SK-N-SH treated with all-trans-retinoic acid at 6 μM for 48 hours (cell line): ENCODE measurements at regions not wholly inside any gene's neighbourhood (a gene's known extent, or its start where the extent isn't known, plus 50 kb on each side); places are given as distances from the start of the nearest gene placed in this dataset.

Experiments used
- ESRRG ChIP-seq: fragments of 250-450 bp; sonication (Bioruptor Pico); IDR thresholded peaks from 2 replicates; pipeline ENCODE4 v1.6.1; 2021; ENCODE audit warnings: mild to moderate bottlenecking
- TOX ChIP-seq: fragments of 250-450 bp; sonication (Bioruptor Pico); IDR thresholded peaks from 2 replicates; pipeline ENCODE4 v1.8.0; 2021; ENCODE audit warnings: mild to moderate bottlenecking, moderate library complexity, borderline replicate concordance
- ZFP30 ChIP-seq: fragments of 450-650 bp; formaldehyde crosslinking; IDR thresholded peaks from 2 replicates; pipeline ENCODE4 v1.5.0; 2022; ENCODE audit warnings: mild to moderate bottlenecking, moderate library complexity
- ZNF70 ChIP-seq: fragments of 450-650 bp; formaldehyde crosslinking; IDR thresholded peaks from 2 replicates; pipeline ENCODE4 v1.5.0; 2020; ENCODE audit warnings: mild to moderate bottlenecking, moderate library complexity
- ZNF8 ChIP-seq: fragments of 450-650 bp; formaldehyde crosslinking; IDR thresholded peaks from 2 replicates; pipeline ENCODE4 v1.5.0; 2020; ENCODE audit warnings: mild to moderate bottlenecking, moderate library complexity
- TF ChIP-seq, protein P1 (sequence below): fragments of 250-450 bp; sonication (Bioruptor Pico); IDR thresholded peaks from 2 replicates; pipeline ENCODE4 v1.8.0; 2020; ENCODE audit warnings: mild to moderate bottlenecking, moderate library complexity, borderline replicate concordance

- no peak for TF ChIP-seq ZFP30 (CRISPR knock-in tag)
- no peak for TF ChIP-seq ZNF70
- TF ChIP-seq TOX: no peak
- TF ChIP-seq ESRRG: no peak
- TF ChIP-seq, protein P1, sequence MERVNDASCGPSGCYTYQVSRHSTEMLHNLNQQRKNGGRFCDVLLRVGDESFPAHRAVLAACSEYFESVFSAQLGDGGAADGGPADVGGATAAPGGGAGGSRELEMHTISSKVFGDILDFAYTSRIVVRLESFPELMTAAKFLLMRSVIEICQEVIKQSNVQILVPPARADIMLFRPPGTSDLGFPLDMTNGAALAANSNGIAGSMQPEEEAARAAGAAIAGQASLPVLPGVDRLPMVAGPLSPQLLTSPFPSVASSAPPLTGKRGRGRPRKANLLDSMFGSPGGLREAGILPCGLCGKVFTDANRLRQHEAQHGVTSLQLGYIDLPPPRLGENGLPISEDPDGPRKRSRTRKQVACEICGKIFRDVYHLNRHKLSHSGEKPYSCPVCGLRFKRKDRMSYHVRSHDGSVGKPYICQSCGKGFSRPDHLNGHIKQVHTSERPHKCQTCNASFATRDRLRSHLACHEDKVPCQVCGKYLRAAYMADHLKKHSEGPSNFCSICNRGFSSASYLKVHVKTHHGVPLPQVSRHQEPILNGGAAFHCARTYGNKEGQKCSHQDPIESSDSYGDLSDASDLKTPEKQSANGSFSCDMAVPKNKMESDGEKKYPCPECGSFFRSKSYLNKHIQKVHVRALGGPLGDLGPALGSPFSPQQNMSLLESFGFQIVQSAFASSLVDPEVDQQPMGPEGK (CRISPR knock-in tag): no peak
- TF ChIP-seq ZNF8 (CRISPR knock-in tag): no peak
Observed at GRCh38 chr18:72207280-72207679, 336.9 kb downstream of the CBLN2 start.
